ENCODE measurements at regions not wholly inside any gene's neighbourhood (a gene's known extent, or its start where the extent isn't known, plus 50 kb on each side); places are given as distances from the start of the nearest gene placed in this dataset.

DNA sequence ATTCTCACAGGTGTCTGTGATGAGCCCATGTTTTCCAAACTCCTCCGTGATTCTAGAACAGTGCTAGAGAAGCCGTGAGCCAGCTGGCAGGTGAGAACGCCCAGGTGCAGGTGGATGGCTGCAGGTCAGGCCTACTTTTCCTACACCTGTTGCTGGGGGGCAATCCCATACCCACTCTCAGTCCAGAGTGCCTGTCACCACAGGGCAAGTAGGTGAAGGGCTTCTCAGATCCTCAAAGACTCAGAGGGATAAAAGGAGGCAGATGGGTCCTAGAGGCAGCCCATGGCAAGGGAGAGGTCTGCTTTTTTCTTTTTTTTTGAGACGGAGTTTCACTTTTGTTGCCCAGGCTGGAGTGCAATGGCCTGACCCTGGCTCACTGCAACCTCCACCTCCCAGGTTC lies 50.7 kb upstream of the H6PD start:
- TF ChIP-seq POLR2A (IDR thresholded peaks at IDR 0.05) (no peak), EP300 (IDR thresholded peaks at IDR 0.05) (no peak), POLR2AphosphoS5 (IDR thresholded peaks at IDR 0.05) (no peak)
